Activated naive CD4-positive, alpha-beta T cell treated with anti-CD3 and anti-CD28 coated beads, Interleukin-2, amount 50 U/mL, for 24 hours (primary cell): ENCODE measurements at regions not wholly inside any gene's neighbourhood (a gene's known extent, or its start where the extent isn't known, plus 50 kb on each side); places are given as distances from the start of the nearest gene placed in this dataset.

ENCODE experiments used
- H3K27ac Mint-ChIP-seq: one replicate; pipeline ENCODE4 v1.8.0; 2021; ENCODE audit warnings: mild to moderate bottlenecking, mixed read lengths
- H3K27me3 Mint-ChIP-seq: one replicate; pipeline ENCODE4 v1.8.0; 2021; ENCODE audit warnings: mixed read lengths
- H3K36me3 Mint-ChIP-seq: one replicate; pipeline ENCODE4 v1.8.0; 2021; ENCODE audit warnings: mixed read lengths
- H3K4me1 Mint-ChIP-seq: one replicate; pipeline ENCODE4 v1.8.0; 2021; ENCODE audit warnings: mixed read lengths
- H3K4me3 Mint-ChIP-seq: one replicate; pipeline ENCODE4 v1.8.0; 2021; ENCODE audit warnings: mild to moderate bottlenecking, mixed read lengths
- H3K9me3 Mint-ChIP-seq: one replicate; pipeline ENCODE4 v1.8.0; 2021; ENCODE audit warnings: mixed read lengths

DNA sequence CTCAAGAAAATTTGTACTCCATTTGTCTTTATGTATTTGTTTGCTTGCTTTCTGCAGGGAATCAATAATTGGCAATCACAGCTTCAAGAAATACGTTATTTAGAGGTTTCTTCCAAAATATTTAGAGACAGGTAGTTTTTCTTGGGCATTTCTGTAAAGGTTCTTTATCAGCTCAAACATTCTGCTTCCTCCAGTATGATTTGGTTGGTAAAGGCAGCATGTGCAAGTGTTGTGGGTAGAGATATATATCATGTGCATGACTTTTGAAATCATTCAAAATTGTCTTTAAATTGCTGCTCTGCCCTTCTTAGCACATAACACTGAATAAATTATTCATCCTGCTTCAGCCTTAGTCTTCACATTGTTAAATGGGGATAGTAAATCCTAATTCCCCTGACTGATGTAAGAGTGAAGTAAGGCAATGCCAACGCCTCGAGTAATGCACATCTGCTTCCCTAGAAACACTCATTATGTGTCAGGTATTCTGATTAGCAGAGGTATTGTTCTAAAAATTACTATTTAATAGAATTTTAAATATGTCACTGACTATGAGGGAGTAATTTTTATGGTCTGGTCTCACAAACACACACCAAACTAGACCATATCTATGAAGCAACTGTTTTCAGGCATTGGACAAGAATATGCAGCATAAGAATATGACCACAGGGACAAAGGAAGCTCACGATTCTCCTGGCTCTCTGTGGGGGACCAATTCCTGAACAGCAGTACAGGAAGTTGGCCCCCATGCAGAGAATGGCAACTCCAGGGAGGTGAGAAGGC is 77.3 kb upstream of the AKR1E2 start:
- H3K4me3 Mint-ChIP-seq, result no peak overlapping the region
- H3K27ac Mint-ChIP-seq, result no peak overlapping the region
- H3K9me3 Mint-ChIP-seq, result no peaks in the 10 kb centered on the region
- H3K36me3 Mint-ChIP-seq, result no peaks in the 10 kb centered on the region
- H3K27me3 Mint-ChIP-seq, result peaks cover 12% of the 10 kb centered on the region
- no peaks in the 10 kb centered on the region for H3K4me1 Mint-ChIP-seq

- H3K9me3 Mint-ChIP-seq, result no peaks in the 10 kb centered on the region
- no peaks in the 10 kb centered on the region for H3K4me1 Mint-ChIP-seq
- H3K36me3 Mint-ChIP-seq, result no peaks in the 10 kb centered on the region
- peaks cover 14% of the 10 kb centered on the region for H3K27me3 Mint-ChIP-seq
- H3K4me3 Mint-ChIP-seq, result no peak overlapping the region
- H3K27ac Mint-ChIP-seq, result no peak overlapping the region
Observed at GRCh38 chr10:4742217-4742616, 83.8 kb upstream of the AKR1E2 start.

- Mint-ChIP-seq H3K4me1 (no peaks in the 10 kb centered on the region), H3K4me3 (no peak overlapping the region), H3K9me3 (no peaks in the 10 kb centered on the region), H3K36me3 (no peaks in the 10 kb centered on the region), H3K27me3 (peaks cover 16% of the 10 kb centered on the region), H3K27ac (no peak overlapping the region)
Observed at GRCh38 chr10:4740471-4740870, 85.5 kb upstream of the AKR1E2 start.

DNA sequence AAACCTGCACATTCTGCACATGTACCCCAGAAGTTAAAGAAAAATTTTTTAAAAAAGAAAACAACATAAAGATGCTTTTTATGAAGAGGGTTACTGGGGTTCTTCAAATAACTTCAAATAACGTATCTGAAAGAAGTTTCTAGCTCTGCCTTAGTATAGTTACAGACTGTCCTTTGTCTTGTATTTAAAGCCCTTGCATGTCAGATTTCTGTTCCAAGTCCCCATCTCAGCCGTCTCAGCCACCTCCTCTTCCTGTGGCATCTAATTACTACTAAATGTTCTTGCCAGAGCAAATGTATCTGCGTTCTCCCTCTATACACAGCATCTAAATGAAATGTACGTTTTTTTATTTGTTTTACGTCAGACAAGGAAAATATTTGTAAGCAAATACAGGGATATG is 89.4 kb upstream of the AKR1E2 start:
- no peaks in the 10 kb centered on the region for H3K9me3 Mint-ChIP-seq
- no peaks in the 10 kb centered on the region for H3K4me1 Mint-ChIP-seq
- H3K27me3 Mint-ChIP-seq, result peaks cover 13% of the 10 kb centered on the region
- H3K4me3 Mint-ChIP-seq, result no peak overlapping the region
- no peak overlapping the region for H3K27ac Mint-ChIP-seq
- no peaks in the 10 kb centered on the region for H3K36me3 Mint-ChIP-seq

DNA sequence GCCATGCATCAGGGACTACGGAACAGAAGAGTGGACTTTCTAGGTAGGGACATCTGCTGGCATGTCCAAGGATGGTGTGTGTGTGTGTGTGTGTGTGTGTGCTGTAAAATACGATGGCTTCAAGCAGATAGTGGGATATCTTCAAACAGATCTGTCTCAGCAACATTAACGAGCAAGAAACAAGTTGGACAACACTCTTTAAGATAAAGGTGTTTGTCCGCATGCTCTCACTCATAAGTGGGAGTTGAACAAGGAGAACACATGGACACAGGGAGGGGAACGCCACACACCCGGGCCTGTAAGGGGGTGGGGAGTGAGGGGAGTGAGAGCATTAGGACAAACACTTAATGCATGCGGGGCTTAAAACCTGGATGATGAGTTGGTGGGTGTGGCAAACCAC is 89.8 kb upstream of the AKR1E2 start:
- no peaks in the 10 kb centered on the region for H3K9me3 Mint-ChIP-seq
- H3K4me1 Mint-ChIP-seq, result no peaks in the 10 kb centered on the region
- no peak overlapping the region for H3K27ac Mint-ChIP-seq
- H3K36me3 Mint-ChIP-seq, result no peaks in the 10 kb centered on the region
- H3K4me3 Mint-ChIP-seq, result no peak overlapping the region
- peaks cover 13% of the 10 kb centered on the region for H3K27me3 Mint-ChIP-seq

GRCh38 chr10:4733843-4734224 is 92.2 kb upstream of the AKR1E2 start:
- Mint-ChIP-seq H3K36me3 (no peaks in the 10 kb centered on the region), H3K4me1 (no peaks in the 10 kb centered on the region), H3K27ac (no peak overlapping the region), H3K9me3 (no peaks in the 10 kb centered on the region), H3K4me3 (no peak overlapping the region), H3K27me3 (peaks cover 7% of the 10 kb centered on the region)

DNA sequence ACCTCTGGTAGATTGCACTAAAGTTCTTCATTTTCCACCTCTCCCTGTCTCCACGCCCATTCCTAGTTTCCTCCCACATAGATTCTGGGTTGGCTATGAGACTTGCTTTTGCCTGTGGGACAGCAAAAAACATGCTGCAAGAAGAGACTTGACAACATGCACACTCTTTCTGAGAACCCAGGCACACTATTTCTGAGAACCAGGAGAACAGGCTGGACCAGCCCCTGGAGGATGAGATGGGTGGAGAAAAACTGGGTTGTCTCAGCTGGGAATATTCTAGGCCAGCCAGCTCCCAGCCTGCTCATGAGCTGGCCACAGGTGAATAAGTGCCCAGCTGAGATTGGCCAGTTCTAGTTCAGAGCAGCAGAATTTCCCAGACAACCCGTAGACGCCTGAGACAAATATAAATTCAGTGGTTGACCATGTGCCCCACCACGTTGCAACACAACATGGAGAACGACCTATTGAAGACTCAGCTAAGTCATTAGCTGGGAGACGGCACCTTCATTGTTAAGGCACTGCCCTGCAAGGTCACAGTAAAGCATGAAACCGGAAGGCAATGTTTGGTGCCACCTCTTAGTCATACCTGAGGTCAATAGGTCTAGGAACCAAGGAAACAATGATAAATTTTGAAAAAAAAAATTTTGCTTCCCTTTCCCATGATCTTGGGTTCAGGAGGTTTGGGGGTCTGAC is 92.7 kb upstream of the AKR1E2 start:
- Mint-ChIP-seq H3K4me3 (no peak overlapping the region), H3K27me3 (peaks cover 5% of the 10 kb centered on the region), H3K36me3 (no peaks in the 10 kb centered on the region), H3K4me1 (no peaks in the 10 kb centered on the region), H3K27ac (no peak overlapping the region), H3K9me3 (no peaks in the 10 kb centered on the region)

- Mint-ChIP-seq H3K4me3 (no peak overlapping the region), H3K36me3 (no peaks in the 10 kb centered on the region), H3K9me3 (no peaks in the 10 kb centered on the region), H3K27me3 (peaks cover 2% of the 10 kb centered on the region), H3K4me1 (peaks cover 4% of the 10 kb centered on the region), H3K27ac (no peak overlapping the region)
Observed at GRCh38 chr10:4730998-4731397, 95.0 kb upstream of the AKR1E2 start.

- Mint-ChIP-seq H3K27me3 (peaks cover 1% of the 10 kb centered on the region), H3K4me3 (no peak overlapping the region), H3K9me3 (no peaks in the 10 kb centered on the region), H3K4me1 (peaks cover 4% of the 10 kb centered on the region), H3K36me3 (no peaks in the 10 kb centered on the region), H3K27ac (peak overlapping the region; percentile 56)
Observed at GRCh38 chr10:4725917-4726606, 99.9 kb upstream of the AKR1E2 start.

DNA sequence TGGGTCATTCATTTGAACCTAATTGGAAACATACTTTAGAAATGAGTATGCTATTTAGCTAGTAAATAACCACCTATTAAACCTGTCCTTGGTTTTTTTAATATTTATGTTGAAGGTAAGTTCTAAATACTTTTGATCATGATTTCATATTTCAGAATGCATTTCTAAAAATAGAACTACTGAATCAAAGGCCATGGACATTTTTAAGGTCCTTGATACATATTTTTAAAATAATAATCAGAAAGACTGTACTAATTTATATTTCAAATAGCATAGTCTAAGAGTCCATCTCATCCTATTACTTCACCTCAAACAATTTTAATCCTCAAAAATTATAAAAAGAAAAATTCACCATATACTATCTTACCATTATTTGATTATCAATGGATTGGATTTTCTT is 102.1 kb upstream of the AKR1E2 start:
- H3K27ac Mint-ChIP-seq, result no peak overlapping the region
- no peaks in the 10 kb centered on the region for H3K9me3 Mint-ChIP-seq
- peaks cover 1% of the 10 kb centered on the region for H3K27me3 Mint-ChIP-seq
- H3K4me1 Mint-ChIP-seq, result peaks cover 4% of the 10 kb centered on the region
- H3K36me3 Mint-ChIP-seq, result no peaks in the 10 kb centered on the region
- no peak overlapping the region for H3K4me3 Mint-ChIP-seq

- Mint-ChIP-seq H3K9me3 (no peaks in the 10 kb centered on the region), H3K27me3 (peaks cover 1% of the 10 kb centered on the region)
Observed at GRCh38 chr10:4721999-4722753, 103.8 kb upstream of the AKR1E2 start.

DNA sequence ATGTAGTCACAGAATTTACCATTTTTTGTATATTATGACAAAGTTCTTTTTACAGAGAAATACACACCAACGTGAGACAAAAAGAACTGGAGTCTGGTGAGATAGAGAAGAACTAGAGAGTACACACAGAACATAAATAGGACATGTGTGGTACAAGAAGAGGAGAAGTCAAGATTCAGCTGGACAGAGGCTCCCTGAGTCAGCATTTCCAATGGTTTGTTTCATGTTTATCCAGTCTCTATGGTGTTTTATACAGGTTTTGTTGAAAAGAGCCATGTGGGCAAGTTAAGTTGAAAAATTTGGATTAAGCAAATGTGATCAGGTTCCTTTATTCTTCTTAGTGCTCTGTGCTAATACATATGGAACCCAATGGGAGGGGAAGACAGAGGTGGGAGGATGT is 105.5 kb upstream of the AKR1E2 start:
- Mint-ChIP-seq H3K36me3 (no peaks in the 10 kb centered on the region), H3K9me3 (no peaks in the 10 kb centered on the region), H3K27ac (no peak overlapping the region), H3K4me3 (no peak overlapping the region), H3K4me1 (no peaks in the 10 kb centered on the region), H3K27me3 (peaks cover 3% of the 10 kb centered on the region)

More at GRCh38 chr10:4721999-4722753, 103.8 kb upstream of the AKR1E2 start:
- Mint-ChIP-seq H3K4me1 (peaks cover 4% of the 10 kb centered on the region), H3K4me3 (no peak overlapping the region), H3K27ac (no peak overlapping the region), H3K36me3 (no peaks in the 10 kb centered on the region)

DNA sequence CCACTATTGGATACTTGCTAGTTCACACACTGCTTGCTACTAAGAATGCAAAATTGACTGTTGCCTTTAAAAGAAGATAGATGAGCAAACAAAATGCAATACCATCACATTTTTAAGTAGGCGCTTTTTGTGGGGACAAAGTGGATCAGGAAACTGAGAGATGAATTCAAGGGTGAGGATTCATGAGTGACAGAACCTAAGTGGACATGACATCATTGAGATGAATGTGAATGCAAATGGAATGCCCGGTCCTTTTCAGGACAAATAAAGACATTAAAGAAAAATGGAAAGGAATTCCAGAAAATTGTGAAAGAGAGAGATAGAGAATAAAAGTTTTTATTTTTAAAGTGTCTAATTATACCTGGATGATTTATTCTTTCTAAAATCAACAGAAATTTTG is 106.3 kb upstream of the AKR1E2 start:
- Mint-ChIP-seq H3K27ac (no peak overlapping the region), H3K27me3 (peaks cover 7% of the 10 kb centered on the region), H3K4me1 (no peaks in the 10 kb centered on the region), H3K4me3 (no peak overlapping the region), H3K36me3 (no peaks in the 10 kb centered on the region), H3K9me3 (no peaks in the 10 kb centered on the region)

DNA sequence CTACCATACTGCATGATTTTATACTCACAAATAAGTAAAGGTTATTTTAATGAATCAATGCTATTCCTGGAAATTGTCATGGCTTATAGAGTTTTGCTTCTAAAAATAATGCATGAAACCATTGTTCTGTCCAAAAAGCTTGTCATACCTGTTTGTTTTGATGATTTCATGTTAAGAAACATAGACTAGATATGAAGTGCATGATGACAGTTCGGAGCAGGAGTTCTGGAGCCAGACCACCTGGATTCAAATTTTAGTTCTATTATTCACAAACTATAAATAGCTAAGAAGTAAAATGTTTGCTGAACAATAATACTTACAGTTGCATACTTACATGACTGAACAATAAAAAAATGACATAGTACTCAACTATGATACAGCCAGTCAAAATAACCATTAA is 107.0 kb upstream of the AKR1E2 start:
- peaks cover 7% of the 10 kb centered on the region for H3K27me3 Mint-ChIP-seq
- H3K4me3 Mint-ChIP-seq, result no peak overlapping the region
- no peaks in the 10 kb centered on the region for H3K36me3 Mint-ChIP-seq
- H3K27ac Mint-ChIP-seq, result no peak overlapping the region
- no peaks in the 10 kb centered on the region for H3K9me3 Mint-ChIP-seq
- H3K4me1 Mint-ChIP-seq, result no peaks in the 10 kb centered on the region

GRCh38 chr10:4718544-4718943 is 107.5 kb upstream of the AKR1E2 start:
- H3K27ac Mint-ChIP-seq, result no peak overlapping the region
- H3K9me3 Mint-ChIP-seq, result no peaks in the 10 kb centered on the region
- H3K4me1 Mint-ChIP-seq, result no peaks in the 10 kb centered on the region
- H3K27me3 Mint-ChIP-seq, result peaks cover 7% of the 10 kb centered on the region
- no peak overlapping the region for H3K4me3 Mint-ChIP-seq
- H3K36me3 Mint-ChIP-seq, result no peaks in the 10 kb centered on the region
